ENCODE measurements at regions not wholly inside any gene's neighbourhood (a gene's known extent, or its start where the extent isn't known, plus 50 kb on each side); places are given as distances from the start of the nearest gene placed in this dataset.

- TF ChIP-seq, protein P1, sequence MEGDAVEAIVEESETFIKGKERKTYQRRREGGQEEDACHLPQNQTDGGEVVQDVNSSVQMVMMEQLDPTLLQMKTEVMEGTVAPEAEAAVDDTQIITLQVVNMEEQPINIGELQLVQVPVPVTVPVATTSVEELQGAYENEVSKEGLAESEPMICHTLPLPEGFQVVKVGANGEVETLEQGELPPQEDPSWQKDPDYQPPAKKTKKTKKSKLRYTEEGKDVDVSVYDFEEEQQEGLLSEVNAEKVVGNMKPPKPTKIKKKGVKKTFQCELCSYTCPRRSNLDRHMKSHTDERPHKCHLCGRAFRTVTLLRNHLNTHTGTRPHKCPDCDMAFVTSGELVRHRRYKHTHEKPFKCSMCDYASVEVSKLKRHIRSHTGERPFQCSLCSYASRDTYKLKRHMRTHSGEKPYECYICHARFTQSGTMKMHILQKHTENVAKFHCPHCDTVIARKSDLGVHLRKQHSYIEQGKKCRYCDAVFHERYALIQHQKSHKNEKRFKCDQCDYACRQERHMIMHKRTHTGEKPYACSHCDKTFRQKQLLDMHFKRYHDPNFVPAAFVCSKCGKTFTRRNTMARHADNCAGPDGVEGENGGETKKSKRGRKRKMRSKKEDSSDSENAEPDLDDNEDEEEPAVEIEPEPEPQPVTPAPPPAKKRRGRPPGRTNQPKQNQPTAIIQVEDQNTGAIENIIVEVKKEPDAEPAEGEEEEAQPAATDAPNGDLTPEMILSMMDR (IDR thresholded peaks at IDR 0.05; ENCODE audit: insufficient read depth, low read depth, low read length) = no peak
- no peak for TF ChIP-seq EZH2 (IDR thresholded peaks at IDR 0.05; ENCODE audit: insufficient read depth, low read length)
Observed at GRCh38 chr12:42978708-42979107, 389.2 kb upstream of the PRICKLE1 start.
